HFFc6 (cell line): ENCODE measurements at regions not wholly inside any gene's neighbourhood (a gene's known extent, or its start where the extent isn't known, plus 50 kb on each side); places are given as distances from the start of the nearest gene placed in this dataset.

Source experiments
- DNase-seq: peaks from one replicate; pipeline ENCODE4 v3.0.0-alpha.2; 2018
- H3K27ac Mint-ChIP-seq: 2 replicates; pipeline ENCODE4 v1.8.0; 2020; ENCODE audit warnings: mild to moderate bottlenecking, mixed read lengths
- H3K27me3 Mint-ChIP-seq: 2 replicates; pipeline ENCODE4 v1.8.0; 2021; ENCODE audit warnings: mild to moderate bottlenecking, moderate library complexity, mixed read lengths; ENCODE audit not compliant: insufficient read depth
- H3K36me3 Mint-ChIP-seq: 2 replicates; pipeline ENCODE4 v1.8.0; 2021; ENCODE audit warnings: low read depth, mixed read lengths
- H3K4me1 Mint-ChIP-seq: 2 replicates; pipeline ENCODE4 v1.8.0; 2020; ENCODE audit warnings: low read depth, mixed read lengths
- H3K4me3 Mint-ChIP-seq: 2 replicates; pipeline ENCODE4 v1.8.0; 2020; ENCODE audit warnings: mild to moderate bottlenecking, moderate library complexity, mixed read lengths
- H3K9me3 Mint-ChIP-seq: 2 replicates; pipeline ENCODE4 v1.8.0; 2020; ENCODE audit warnings: mild to moderate bottlenecking, mixed read lengths
- CTCF ChIP-seq: fragments of 200-600 bp; sonication (generic); IDR thresholded peaks from 2 replicates; pipeline ENCODE4 v1.5.0; 2021; ENCODE audit warnings: antibody characterized with exemption, mild to moderate bottlenecking

- Mint-ChIP-seq H3K27ac (no peak overlapping the region), H3K36me3 (no peaks in the 10 kb centered on the region), H3K9me3 (no peaks in the 10 kb centered on the region), H3K27me3 (peaks cover 9% of the 10 kb centered on the region), H3K4me3 (no peak overlapping the region), H3K4me1 (peaks cover 37% of the 10 kb centered on the region)
- TF ChIP-seq CTCF: peak; percentile 93
- peak; percentile 64 for DNase-seq
These were observed 58.7 kb upstream of the SLC2A12 start for GRCh38 chr6:134111062-134111677.

GRCh38 chr6:134106702-134107101 is 54.3 kb upstream of the SLC2A12 start:
- H3K36me3 Mint-ChIP-seq: no peaks in the 10 kb centered on the region
- H3K27me3 Mint-ChIP-seq: peaks cover 10% of the 10 kb centered on the region; the same call in 1 of the 2 replicates
- no peak for DNase-seq
- no peak overlapping the region for H3K27ac Mint-ChIP-seq
- TF ChIP-seq CTCF: no peak
- peaks cover 27% of the 10 kb centered on the region for H3K4me1 Mint-ChIP-seq
- no peak overlapping the region for H3K4me3 Mint-ChIP-seq
- H3K9me3 Mint-ChIP-seq: no peaks in the 10 kb centered on the region

GRCh38 chr6:134105940-134106339 is 53.5 kb upstream of the SLC2A12 start:
- DNase-seq: no peak
- H3K4me1 Mint-ChIP-seq: peaks cover 19% of the 10 kb centered on the region
- no peaks in the 10 kb centered on the region for H3K36me3 Mint-ChIP-seq
- H3K27me3 Mint-ChIP-seq: peaks cover 12% of the 10 kb centered on the region; the same call in 1 of the 2 replicates
- H3K27ac Mint-ChIP-seq: no peak overlapping the region
- no peaks in the 10 kb centered on the region for H3K9me3 Mint-ChIP-seq
- TF ChIP-seq CTCF: no peak
- H3K4me3 Mint-ChIP-seq: no peak overlapping the region

- Mint-ChIP-seq H3K36me3 (no peaks in the 10 kb centered on the region), H3K4me1 (peaks cover 20% of the 10 kb centered on the region), H3K27me3 (peaks cover 18% of the 10 kb centered on the region), H3K4me3 (no peak overlapping the region), H3K9me3 (no peaks in the 10 kb centered on the region), H3K27ac (no peak overlapping the region)
- TF ChIP-seq CTCF: no peak
- no peak for DNase-seq
These were observed 50.6 kb upstream of the SLC2A12 start for GRCh38 chr6:134103006-134103405.
